Breast epithelium (tissue), 3 donors: ENCODE measurements at regions not wholly inside any gene's neighbourhood (a gene's known extent, or its start where the extent isn't known, plus 50 kb on each side); places are given as distances from the start of the nearest gene placed in this dataset.

Experiments
- POLR2AphosphoS5 ChIP-seq, 3 donors: sonication (generic); formaldehyde crosslinking; IDR thresholded peaks; one replicate each; pipeline ENCODE4 v1.6.1; 2017; ENCODE audit warnings: antibody characterized with exemption in 3 of 3
- TF ChIP-seq, protein P1 (sequence below), 3 donors: fragments of 450-650 bp; IDR thresholded peaks; one replicate each; pipeline ENCODE4 v1.5.1; 2016 to 2017; ENCODE audit warnings: antibody characterized with exemption in 3 of 3, mild to moderate bottlenecking in 3 of 3, moderate library complexity in 3 of 3

DNA sequence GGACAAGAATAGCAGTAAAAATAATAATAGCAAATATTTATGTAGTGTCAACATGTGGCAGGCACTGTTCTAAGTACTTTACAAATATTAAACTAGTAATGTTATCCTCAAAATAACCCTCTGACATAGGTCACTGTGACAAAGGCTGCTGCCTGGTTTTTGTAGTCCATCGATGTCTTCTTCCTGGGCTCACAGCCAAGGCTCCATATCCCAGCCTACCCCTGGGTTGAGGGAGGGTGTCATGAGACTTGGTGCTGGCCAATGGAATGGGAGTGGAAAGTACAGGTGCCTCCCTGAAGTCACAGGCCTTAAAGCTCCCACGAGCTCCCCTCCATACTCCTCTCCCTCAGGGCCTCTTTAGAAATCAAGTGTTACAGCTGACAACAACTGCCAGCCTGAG, 159.3 kb downstream of the CYRIA start:
- no peak for TF ChIP-seq POLR2AphosphoS5 (IDR thresholded peaks at IDR 0.05)
- TF ChIP-seq, protein P1, sequence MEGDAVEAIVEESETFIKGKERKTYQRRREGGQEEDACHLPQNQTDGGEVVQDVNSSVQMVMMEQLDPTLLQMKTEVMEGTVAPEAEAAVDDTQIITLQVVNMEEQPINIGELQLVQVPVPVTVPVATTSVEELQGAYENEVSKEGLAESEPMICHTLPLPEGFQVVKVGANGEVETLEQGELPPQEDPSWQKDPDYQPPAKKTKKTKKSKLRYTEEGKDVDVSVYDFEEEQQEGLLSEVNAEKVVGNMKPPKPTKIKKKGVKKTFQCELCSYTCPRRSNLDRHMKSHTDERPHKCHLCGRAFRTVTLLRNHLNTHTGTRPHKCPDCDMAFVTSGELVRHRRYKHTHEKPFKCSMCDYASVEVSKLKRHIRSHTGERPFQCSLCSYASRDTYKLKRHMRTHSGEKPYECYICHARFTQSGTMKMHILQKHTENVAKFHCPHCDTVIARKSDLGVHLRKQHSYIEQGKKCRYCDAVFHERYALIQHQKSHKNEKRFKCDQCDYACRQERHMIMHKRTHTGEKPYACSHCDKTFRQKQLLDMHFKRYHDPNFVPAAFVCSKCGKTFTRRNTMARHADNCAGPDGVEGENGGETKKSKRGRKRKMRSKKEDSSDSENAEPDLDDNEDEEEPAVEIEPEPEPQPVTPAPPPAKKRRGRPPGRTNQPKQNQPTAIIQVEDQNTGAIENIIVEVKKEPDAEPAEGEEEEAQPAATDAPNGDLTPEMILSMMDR (IDR thresholded peaks at IDR 0.05) = no peak
